WTC11 (cell line): ENCODE measurements at regions not wholly inside any gene's neighbourhood (a gene's known extent, or its start where the extent isn't known, plus 50 kb on each side); places are given as distances from the start of the nearest gene placed in this dataset.

Experiments used
- ATAC-seq: fragments of 200-7000 bp; cut with Tn5 transposase; 2 replicates; pipeline ENCODE4 v1.10.0; 2021; ENCODE audit warnings: mild to moderate bottlenecking, moderate library complexity
- CTCF ChIA-PET: fragments of 300-600 bp; sonication (Branson Sonifier 250); formaldehyde crosslinking; loops from one replicate; lab custom pipeline; 2021; ENCODE audit warnings: antibody characterized with exemption; lab: Charles Lee
- POLR2A ChIA-PET: fragments of 350-600 bp; sonication (Branson Sonifier 250); formaldehyde crosslinking; loops from one replicate; lab custom pipeline; 2021; ENCODE audit warnings: antibody characterized with exemption; lab: Charles Lee
- DNase-seq: peaks from one replicate; pipeline ENCODE4 v3.0.0; 2021; ENCODE audit warnings: low spot score
- H3K27ac Mint-ChIP-seq: 2 replicates; pipeline ENCODE4 v1.8.0; 2021; ENCODE audit warnings: mixed read lengths
- H3K27me3 Mint-ChIP-seq: 2 replicates; pipeline ENCODE4 v1.8.0; 2021; ENCODE audit warnings: low read depth, mild to moderate bottlenecking, moderate library complexity, mixed read lengths
- H3K36me3 Mint-ChIP-seq: 2 replicates; pipeline ENCODE4 v1.8.0; 2021; ENCODE audit warnings: mixed read lengths
- H3K4me1 Mint-ChIP-seq: 2 replicates; pipeline ENCODE4 v1.8.0; 2022; ENCODE audit warnings: mixed read lengths
- H3K4me3 Mint-ChIP-seq: 2 replicates; pipeline ENCODE4 v1.8.0; 2021; ENCODE audit warnings: mild to moderate bottlenecking, moderate library complexity, mixed read lengths
- H3K9me3 Mint-ChIP-seq: 2 replicates; pipeline ENCODE4 v1.8.0; 2021; ENCODE audit warnings: mixed read lengths
- CBFB ChIP-seq: sonication (generic); formaldehyde crosslinking; IDR thresholded peaks from 2 replicates; pipeline ENCODE4 v1.8.1; 2022; ENCODE audit warnings: mild to moderate bottlenecking, low read depth, missing genetic modification reagents
- ELF4 ChIP-seq: sonication (generic); formaldehyde crosslinking; IDR thresholded peaks from 2 replicates; pipeline ENCODE4 v1.8.1; 2022; ENCODE audit warnings: low read depth, mild to moderate bottlenecking, moderate library complexity, missing genetic modification reagents
- EMX1 ChIP-seq: fragments of 250-450 bp; sonication (Bioruptor Pico); IDR thresholded peaks from 2 replicates; pipeline ENCODE4 v1.8.0; 2021; ENCODE audit warnings: mild to moderate bottlenecking
- FOXJ3 ChIP-seq: sonication (generic); formaldehyde crosslinking; IDR thresholded peaks from 2 replicates; pipeline ENCODE4 v1.9.0; 2021; ENCODE audit warnings: missing genetic modification reagents, mild to moderate bottlenecking, borderline replicate concordance
- FOXP1 ChIP-seq: sonication (generic); formaldehyde crosslinking; IDR thresholded peaks from 2 replicates; pipeline ENCODE4 v1.8.0; 2022; ENCODE audit warnings: missing genetic modification reagents, mild to moderate bottlenecking, moderate library complexity, borderline replicate concordance
- GRHL2 ChIP-seq: fragments of 250-450 bp; sonication (Bioruptor Pico); IDR thresholded peaks from 2 replicates; pipeline ENCODE4 v1.8.0; 2022; ENCODE audit warnings: mild to moderate bottlenecking, moderate library complexity; ENCODE audit not compliant: insufficient replicate concordance, severe bottlenecking
- GTF2I ChIP-seq: fragments of 250-450 bp; sonication (Bioruptor Pico); conservative IDR thresholded peaks from 2 replicates; pipeline ENCODE4 v1.4.0; 2021; ENCODE audit warnings: mild to moderate bottlenecking
- MXD4 ChIP-seq: fragments of 250-450 bp; sonication (Bioruptor Pico); IDR thresholded peaks from 2 replicates; pipeline ENCODE4 v1.8.0; 2021; ENCODE audit warnings: mild to moderate bottlenecking, moderate library complexity, borderline replicate concordance
- NFE2L1 ChIP-seq: sonication (generic); formaldehyde crosslinking; IDR thresholded peaks from 2 replicates; pipeline ENCODE4 v1.8.1; 2023; ENCODE audit warnings: missing genetic modification reagents
- NR1H2 ChIP-seq: sonication (generic); formaldehyde crosslinking; IDR thresholded peaks from 2 replicates; pipeline ENCODE4 v1.9.0; 2021; ENCODE audit warnings: mild to moderate bottlenecking, moderate library complexity, missing genetic modification reagents
- NR3C1 ChIP-seq: sonication (generic); formaldehyde crosslinking; conservative IDR thresholded peaks from 2 replicates; pipeline ENCODE4 v1.8.1; 2023; ENCODE audit warnings: low read depth, mild to moderate bottlenecking, missing genetic modification reagents
- SP1 ChIP-seq: sonication (generic); formaldehyde crosslinking; conservative IDR thresholded peaks from 2 replicates; pipeline ENCODE4 v1.8.1; 2022; ENCODE audit warnings: missing genetic modification reagents
- STAT6 ChIP-seq: sonication (generic); formaldehyde crosslinking; conservative IDR thresholded peaks from 2 replicates; pipeline ENCODE4 v1.8.1; 2023; ENCODE audit warnings: mild to moderate bottlenecking, low read depth, missing genetic modification reagents, moderate library complexity
- TP53 ChIP-seq: sonication (generic); formaldehyde crosslinking; IDR thresholded peaks from 2 replicates; pipeline ENCODE4 v1.8.1; 2023; ENCODE audit warnings: mild to moderate bottlenecking, missing genetic modification reagents
- ZNF396 ChIP-seq: fragments of 250-450 bp; sonication (Bioruptor Pico); IDR thresholded peaks from 2 replicates; pipeline ENCODE4 v1.8.0; 2021; ENCODE audit warnings: mild to moderate bottlenecking, moderate library complexity, borderline replicate concordance
- ZNF532 ChIP-seq: fragments of 250-450 bp; sonication (Bioruptor Pico); IDR thresholded peaks from 2 replicates; pipeline ENCODE4 v1.9.0; 2021; ENCODE audit warnings: mild to moderate bottlenecking, borderline replicate concordance
- TF ChIP-seq, protein P1 (sequence below): fragments of 250-450 bp; sonication (Bioruptor Pico); IDR thresholded peaks from 2 replicates; pipeline ENCODE4 v1.9.0; 2021; ENCODE audit warnings: mild to moderate bottlenecking

GRCh38 chr9:7983490-7983889, 183.9 kb upstream of the DMAC1 start:
- Mint-ChIP-seq H3K4me3 (no peak overlapping the region), H3K9me3 (no peaks in the 10 kb centered on the region), H3K27ac (no peak overlapping the region), H3K4me1 (peaks cover 32% of the 10 kb centered on the region), H3K27me3 (no peaks in the 10 kb centered on the region), H3K36me3 (no peaks in the 10 kb centered on the region)
- DNase-seq: no peak
- no peak for ATAC-seq
- ChIA-PET CTCF (no interaction called here), POLR2A (no interaction called here)
- TF ChIP-seq NR1H2 (CRISPR knock-in tag) (no peak), NFE2L1 (CRISPR knock-in tag) (no peak), FOXJ3 (CRISPR knock-in tag) (no peak), ZNF396 (CRISPR knock-in tag) (no peak), NR3C1 (no peak), STAT6 (CRISPR knock-in tag) (no peak), SP1 (CRISPR knock-in tag) (no peak), ELF4 (CRISPR knock-in tag) (no peak), CBFB (no peak), FOXP1 (CRISPR knock-in tag) (no peak)
- TF ChIP-seq, protein P1, sequence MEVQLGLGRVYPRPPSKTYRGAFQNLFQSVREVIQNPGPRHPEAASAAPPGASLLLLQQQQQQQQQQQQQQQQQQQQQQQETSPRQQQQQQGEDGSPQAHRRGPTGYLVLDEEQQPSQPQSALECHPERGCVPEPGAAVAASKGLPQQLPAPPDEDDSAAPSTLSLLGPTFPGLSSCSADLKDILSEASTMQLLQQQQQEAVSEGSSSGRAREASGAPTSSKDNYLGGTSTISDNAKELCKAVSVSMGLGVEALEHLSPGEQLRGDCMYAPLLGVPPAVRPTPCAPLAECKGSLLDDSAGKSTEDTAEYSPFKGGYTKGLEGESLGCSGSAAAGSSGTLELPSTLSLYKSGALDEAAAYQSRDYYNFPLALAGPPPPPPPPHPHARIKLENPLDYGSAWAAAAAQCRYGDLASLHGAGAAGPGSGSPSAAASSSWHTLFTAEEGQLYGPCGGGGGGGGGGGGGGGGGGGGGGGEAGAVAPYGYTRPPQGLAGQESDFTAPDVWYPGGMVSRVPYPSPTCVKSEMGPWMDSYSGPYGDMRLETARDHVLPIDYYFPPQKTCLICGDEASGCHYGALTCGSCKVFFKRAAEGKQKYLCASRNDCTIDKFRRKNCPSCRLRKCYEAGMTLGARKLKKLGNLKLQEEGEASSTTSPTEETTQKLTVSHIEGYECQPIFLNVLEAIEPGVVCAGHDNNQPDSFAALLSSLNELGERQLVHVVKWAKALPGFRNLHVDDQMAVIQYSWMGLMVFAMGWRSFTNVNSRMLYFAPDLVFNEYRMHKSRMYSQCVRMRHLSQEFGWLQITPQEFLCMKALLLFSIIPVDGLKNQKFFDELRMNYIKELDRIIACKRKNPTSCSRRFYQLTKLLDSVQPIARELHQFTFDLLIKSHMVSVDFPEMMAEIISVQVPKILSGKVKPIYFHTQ (CRISPR knock-in tag): no peak

- CTCF ChIA-PET: no interaction called here
- DNase-seq: no peak
- ATAC-seq: 0 out of 2 replicates have a peak, but pooled peaks have one; percentile 30
- no peaks in the 10 kb centered on the region for H3K27me3 Mint-ChIP-seq
- H3K4me1 Mint-ChIP-seq: peaks cover 32% of the 10 kb centered on the region
- no peaks in the 10 kb centered on the region for H3K36me3 Mint-ChIP-seq
- no peak overlapping the region for H3K4me3 Mint-ChIP-seq
- POLR2A ChIA-PET: no interaction called here
- no peaks in the 10 kb centered on the region for H3K9me3 Mint-ChIP-seq
- no peak overlapping the region; the same call in 1 of the 2 replicates for H3K27ac Mint-ChIP-seq
- no peak for TF ChIP-seq ZNF532 (CRISPR knock-in tag)
- no peak for TF ChIP-seq MXD4 (CRISPR knock-in tag)
- TF ChIP-seq EMX1: no peak
- TF ChIP-seq TP53 (CRISPR knock-in tag): no peak
- TF ChIP-seq GRHL2 (CRISPR knock-in tag): no peak
- TF ChIP-seq GTF2I: no peak
Measured at GRCh38 chr9:7982907-7983306, 183.3 kb upstream of the DMAC1 start.
